Vagina (tissue), 2 donors: ENCODE measurements at regions not wholly inside any gene's neighbourhood (a gene's known extent, or its start where the extent isn't known, plus 50 kb on each side); places are given as distances from the start of the nearest gene placed in this dataset.

Source experiments
- POLR2A ChIP-seq, 2 donors: fragments of 450-650 bp; IDR thresholded peaks; one replicate each; pipeline ENCODE4 v1.6.1; 2017; ENCODE audit warnings: antibody characterized with exemption in 2 of 2, mild to moderate bottlenecking in 2 of 2, moderate library complexity in 2 of 2
- POLR2AphosphoS5 ChIP-seq, 2 donors: sonication (generic); formaldehyde crosslinking; IDR thresholded peaks; one replicate each; pipeline ENCODE4 v1.9.0; 2017; ENCODE audit warnings: antibody characterized with exemption in 2 of 2, mild to moderate bottlenecking in 2 of 2, low read depth in 1 of 2; ENCODE audit not compliant: insufficient read depth in 1 of 2
- TF ChIP-seq, protein P1 (sequence below), 3 experiments: fragments of 450-650 bp in 2 of 3; fragments of 200-600 bp in 1 of 3; sonication (generic) in 1 of 3; IDR thresholded peaks; one replicate each; pipeline ENCODE4 v1.5.1; 2017 to 2019; ENCODE audit warnings: antibody characterized with exemption in 3 of 3, mild to moderate bottlenecking in 2 of 3, moderate library complexity in 2 of 3

DNA sequence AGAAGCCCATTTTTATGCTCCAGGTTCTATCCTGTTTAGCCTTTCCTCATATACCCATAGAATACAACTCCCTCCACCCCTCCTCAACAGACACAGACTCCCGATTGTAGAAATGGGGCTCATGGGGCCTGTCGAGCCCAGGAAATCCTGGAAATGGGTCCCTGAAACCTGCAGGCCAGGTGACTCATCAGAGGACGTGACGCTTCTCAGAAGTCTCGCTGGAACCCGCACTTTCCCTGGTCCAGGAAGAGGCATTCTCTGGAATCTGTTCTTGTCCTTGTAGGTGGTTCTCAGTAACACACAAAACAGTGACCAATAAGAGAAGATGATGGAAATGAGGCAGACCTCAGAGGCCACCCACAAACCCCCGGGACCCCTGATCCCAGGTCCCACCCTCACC is 244.8 kb upstream of the PPP2R2D start:
- TF ChIP-seq, protein P1, sequence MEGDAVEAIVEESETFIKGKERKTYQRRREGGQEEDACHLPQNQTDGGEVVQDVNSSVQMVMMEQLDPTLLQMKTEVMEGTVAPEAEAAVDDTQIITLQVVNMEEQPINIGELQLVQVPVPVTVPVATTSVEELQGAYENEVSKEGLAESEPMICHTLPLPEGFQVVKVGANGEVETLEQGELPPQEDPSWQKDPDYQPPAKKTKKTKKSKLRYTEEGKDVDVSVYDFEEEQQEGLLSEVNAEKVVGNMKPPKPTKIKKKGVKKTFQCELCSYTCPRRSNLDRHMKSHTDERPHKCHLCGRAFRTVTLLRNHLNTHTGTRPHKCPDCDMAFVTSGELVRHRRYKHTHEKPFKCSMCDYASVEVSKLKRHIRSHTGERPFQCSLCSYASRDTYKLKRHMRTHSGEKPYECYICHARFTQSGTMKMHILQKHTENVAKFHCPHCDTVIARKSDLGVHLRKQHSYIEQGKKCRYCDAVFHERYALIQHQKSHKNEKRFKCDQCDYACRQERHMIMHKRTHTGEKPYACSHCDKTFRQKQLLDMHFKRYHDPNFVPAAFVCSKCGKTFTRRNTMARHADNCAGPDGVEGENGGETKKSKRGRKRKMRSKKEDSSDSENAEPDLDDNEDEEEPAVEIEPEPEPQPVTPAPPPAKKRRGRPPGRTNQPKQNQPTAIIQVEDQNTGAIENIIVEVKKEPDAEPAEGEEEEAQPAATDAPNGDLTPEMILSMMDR (IDR thresholded peaks at IDR 0.05) = no peak
- no peak for TF ChIP-seq POLR2A (IDR thresholded peaks at IDR 0.05)
- TF ChIP-seq POLR2AphosphoS5 (IDR thresholded peaks at IDR 0.05; ENCODE audit: insufficient read depth in 1 of 2, low read depth in 1 of 2) = no peak
